Skin of body (tissue), 1 donor: ENCODE measurements at regions not wholly inside any gene's neighbourhood (a gene's known extent, or its start where the extent isn't known, plus 50 kb on each side); places are given as distances from the start of the nearest gene placed in this dataset.
A peak's percentile ranks its signal among the peaks of the same experiment; 100 is the strongest.

Source experiments
- DNase-seq: peaks from one replicate; lab custom pipeline; 2025; lab: John Stamatoyannopoulos, UW

DNA sequence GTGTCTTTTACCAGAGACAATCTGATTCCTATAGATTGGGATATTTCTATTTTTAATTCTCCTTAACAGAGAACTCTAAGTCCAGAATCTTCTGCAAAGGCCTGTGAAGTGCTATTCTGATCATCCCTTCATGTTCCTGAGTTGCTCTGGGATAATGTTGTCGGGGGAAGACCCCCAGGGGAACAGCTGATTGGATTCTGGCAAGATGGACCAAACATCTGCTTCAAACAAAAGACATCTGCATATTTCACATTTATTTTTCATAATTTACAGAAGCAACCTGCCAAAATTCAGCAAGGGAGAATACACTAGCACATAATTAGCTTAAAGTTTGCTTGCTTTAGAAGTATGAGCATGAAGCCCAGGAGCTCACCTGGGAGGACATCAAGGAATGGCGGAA, 116.0 kb upstream of the ETAA1 start:
- no peak for DNase-seq

DNA sequence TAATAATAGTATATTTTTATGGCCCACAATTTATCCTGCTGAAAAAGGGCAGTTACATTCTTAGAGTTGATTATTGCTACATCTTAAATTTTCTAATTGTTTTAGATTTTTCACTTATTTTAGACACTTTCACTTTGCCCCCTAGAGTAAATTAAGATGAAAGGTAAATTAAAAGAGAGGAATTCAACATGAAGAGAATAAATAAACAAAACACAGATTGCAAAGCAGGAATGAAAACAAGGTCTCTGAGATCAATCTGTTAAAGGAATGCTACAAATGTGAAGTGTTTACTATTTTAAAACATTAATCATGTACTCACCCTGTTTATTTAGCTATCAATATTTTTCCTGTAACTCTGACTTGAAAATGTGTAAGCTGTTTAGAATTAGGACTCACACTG, 113.5 kb upstream of the ETAA1 start:
- DNase-seq: no peak

DNA sequence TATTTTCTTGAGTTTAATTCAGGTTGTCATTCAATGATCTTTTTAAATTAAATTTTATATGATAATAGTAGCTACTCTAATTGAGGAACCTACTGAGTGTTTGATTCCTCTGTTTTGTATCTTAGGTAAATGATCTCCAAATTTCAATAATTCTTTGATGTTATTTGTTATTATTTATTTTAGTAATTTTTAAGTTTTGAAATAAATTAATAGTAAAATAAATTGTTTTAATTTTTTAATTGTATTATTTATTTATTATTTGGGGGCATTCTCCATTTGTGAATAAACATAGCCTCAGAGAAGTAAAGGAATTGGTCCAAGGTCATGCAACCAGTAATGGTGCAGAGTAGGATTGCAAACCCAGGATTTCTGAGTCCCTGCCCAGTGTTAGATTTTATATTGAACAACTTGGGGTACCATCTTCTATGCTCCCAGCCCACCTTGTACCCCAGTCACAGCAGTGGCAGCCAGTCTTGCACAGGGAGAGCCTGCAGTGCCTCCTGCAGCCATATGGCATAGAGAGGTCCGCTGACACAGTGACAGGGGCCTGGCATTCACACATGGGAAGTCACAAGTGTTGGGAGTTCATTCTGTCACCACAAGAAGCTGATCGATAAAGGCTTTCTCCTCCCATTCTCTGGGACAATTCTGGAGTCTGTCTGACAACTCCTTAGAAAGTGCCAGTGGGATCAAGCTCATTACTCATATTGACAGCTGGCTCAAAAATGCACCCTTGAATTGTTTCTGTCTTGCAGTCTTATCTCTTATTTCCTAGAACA, 110.0 kb upstream of the ETAA1 start:
- DNase-seq: no peak

DNA sequence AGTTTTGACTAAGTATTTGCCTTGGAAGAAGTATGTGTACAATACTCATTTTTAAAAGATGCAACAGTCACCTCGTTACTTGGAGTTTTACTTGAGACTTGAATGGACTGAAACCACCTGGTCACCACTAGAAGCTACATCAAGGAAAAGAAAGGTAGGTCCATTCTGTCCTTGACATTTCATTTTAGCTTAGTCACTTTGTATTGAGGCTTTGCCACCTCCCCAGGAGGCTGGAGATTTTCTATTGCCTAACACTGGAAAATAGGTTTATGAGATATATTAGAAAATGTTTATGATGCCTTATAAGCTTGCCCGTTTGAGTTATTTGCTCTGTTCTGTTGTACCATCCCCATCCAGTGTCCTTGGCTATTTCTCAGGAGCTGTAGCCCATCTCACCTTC, 107.9 kb upstream of the ETAA1 start:
- DNase-seq: no peak

DNA sequence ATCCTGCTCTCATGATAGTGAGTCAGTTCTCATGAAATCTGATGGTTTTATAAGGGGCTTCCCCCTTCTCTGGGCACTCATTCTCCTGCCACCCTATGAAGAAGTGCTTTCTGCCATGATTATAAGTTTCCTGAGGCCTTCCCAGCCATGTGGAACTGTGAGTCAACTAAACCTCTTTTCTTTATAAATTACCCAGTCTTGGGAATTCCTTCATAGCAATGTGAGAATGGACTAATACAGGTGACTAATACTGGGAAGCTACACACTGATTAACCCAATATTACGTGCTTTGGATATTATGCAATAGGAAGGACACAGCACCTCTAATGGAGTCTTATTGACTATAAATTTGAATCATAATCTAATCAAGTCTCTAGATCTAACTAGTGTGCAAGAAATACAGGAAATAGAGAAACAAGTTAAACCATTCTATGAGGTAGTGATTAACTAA, 107.2 kb upstream of the ETAA1 start:
- no peak for DNase-seq

DNA sequence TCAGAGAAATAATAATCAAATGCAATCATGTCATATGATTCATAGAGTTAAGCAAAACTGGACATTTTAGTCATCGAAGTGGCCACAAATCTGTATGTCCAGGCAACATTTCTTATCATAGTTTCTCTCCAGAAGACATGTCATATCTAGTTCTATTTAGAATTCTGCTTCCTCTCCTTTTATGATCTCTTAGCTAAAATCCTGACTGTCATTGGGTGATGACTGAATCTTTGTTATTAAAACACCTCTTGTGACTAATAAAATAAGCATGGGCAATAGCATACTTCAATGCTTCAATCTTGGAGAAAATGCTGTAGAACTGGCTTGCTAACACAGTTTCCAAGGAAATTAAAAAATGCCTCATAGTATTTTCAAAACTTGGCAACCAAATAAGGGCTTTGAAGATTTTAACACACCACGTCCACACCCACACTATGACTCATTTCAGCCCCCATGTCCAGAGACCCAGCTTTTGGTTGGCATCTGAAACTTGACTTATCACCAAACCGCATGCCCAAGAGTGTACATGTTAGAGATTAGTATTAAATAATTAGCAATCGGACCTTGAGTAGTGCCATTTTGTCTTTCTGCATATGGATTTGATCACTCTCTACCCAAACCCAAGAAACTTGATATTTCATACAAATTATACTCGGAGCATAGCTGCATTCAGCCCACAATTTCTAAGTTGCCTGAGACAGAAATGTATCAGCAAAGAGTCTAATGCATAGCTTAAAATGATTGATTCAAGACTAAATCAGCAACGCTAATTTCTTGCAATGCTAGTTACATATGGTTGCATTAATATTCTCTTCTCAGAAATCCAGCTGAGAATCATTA, 106.5 kb upstream of the ETAA1 start:
- peak; percentile 24 for DNase-seq

DNA sequence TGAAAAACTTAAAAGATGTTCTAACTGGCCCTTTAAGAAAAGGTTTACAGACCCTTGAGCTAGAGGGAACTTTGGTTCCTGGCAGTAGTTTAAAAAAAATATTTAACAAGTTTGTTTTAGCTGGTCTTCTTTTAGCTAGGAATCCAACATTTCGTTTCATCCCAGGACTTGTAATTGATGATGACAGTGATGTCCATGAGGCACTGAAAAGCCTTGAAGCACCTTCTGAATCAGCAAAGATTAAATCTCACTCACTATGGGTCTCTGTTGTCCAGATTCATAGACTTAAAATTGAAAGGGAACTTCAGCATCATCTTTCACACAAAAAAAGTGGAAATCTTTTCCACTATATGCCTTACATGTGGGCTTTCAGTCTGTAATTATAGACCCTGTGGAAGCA, 102.9 kb upstream of the ETAA1 start:
- no peak for DNase-seq

DNA sequence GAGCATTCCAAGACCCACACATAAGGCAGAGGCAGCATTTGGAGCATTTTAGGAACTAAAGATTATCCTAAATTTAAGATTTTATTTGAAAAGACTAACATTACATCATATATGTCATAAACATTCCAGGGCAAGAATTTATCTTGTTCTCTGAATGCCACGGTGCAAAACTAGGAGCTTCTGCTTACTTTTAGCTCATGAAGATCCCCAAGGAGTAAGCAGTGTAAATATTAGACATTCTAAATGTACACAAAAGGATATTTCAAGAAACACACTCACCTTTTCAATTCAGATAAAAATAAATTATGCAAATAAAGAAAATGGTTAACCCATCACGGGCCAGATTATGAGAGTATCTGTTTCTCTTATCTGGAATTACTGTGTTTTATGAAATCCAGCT, 101.7 kb upstream of the ETAA1 start:
- DNase-seq: no peak

DNA sequence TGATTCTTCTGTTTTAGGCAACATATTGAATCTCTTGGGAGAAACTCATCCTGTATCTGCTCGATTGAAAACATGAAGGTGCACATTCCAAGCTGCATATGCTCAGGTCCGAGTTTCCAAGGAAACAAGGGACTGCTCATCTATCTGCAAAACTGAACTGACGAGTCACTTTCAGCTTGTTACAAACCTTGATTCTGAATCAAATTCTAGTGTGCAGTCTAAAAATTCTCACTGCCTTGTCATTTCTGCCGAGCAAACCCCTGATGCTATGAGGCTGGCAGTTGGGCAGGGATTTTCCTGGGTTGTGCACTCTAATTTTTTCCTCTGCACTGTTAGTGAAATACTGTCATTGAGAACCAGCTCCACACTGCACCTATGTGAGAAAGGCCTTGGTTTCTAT, 101.3 kb upstream of the ETAA1 start:
- no peak for DNase-seq

DNA sequence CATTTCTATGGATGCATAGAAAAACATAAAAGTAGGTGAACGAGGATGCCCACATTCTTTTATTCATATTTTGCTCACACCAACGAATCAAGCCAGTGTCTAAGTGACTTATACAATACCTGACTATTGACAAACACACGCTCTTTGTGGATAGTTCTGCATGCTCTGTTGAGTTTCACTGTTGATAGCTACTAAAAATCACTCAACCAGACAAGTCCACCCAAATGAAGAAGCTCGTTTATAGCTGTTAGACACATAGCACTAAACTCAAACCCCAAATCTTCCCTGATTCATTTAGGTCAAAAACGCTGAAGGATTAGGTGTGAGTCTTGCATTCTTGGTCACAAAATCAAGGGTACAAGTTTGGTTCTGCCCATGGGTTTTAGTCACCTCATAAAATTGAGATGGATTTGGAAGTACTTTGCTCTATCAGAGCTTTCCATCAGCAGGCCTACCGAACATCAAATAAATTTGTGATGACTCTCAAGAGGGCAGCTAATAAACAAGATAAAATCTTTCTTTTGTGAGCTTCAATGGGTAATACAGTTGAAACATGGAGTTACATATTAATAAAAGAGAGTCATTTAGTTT, 92.7 kb upstream of the ETAA1 start:
- DNase-seq: no peak

DNA sequence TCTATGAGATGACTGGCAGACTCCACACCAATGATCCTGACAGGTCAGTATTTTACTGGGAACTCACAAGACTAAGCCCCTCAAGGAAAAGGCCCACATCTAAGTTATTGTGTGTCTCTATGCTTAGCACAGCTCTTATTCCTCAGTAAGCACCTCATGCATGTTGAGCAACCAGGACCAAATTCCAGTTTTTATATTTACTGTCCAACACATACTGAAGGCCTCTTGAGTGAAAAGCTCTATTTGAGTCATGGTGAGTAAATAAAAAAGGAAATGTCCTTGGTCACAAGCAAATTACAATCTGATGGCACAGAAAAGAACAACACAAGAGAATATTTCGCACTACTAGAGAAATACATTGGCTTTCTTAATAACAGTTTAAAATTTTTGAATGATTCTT, 87.9 kb upstream of the ETAA1 start:
- DNase-seq: no peak

DNA sequence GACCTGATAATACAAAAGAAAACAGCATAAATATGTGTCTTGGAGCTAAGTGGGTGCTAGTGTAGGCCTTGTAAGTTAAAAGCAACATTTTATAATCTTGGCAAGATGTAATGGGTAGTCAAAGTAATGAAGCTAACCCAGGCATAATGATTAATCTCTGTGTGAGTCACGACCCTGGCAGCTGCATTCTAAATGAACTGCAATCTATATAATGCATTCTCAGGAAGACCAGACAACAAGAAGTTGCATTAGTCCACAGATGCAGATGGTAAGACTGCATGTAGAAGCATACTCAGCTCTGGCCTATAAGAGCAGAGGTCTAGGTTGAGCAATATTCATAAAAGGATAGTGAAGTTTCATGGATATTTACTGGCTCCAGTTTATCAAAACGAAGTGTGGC, 85.6 kb upstream of the ETAA1 start:
- no peak for DNase-seq

DNA sequence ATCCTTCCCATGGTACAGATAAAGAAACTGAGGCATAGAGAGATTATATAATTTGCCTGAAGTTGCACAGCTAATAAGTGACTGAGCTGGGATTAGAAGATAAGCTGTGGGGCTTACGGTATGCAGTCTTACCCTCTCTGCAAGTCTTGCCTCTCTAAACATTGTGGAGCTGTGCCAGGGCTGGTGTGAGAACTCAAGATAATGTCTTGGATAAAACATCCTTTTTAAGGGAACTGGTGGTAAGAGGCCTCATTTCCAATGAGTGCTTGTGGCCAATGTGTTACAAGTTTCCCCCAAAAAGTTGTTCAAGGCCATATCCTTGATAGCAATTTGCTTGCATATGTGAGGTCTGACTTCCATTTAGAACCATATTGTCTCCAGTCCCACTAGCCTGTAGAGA, 84.3 kb upstream of the ETAA1 start:
- no peak for DNase-seq

DNA sequence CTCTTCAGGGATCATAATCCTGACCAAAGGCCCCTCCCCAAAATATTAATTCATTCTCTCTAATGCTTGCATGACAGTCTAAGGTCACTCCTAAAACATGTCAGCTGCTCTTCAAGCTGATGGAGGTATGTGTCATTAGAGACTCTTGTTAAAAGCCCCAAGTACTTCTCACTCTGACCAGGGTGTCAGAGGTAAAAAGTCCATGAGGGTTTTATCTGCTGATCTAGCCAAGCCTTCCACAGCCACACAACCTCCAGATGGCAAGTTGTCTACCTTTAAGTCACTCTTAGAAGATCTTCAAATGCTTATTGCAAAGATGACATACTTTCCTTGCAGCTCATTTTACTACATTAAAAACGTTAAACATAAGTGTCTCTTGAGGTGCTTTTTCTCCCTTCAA, 83.6 kb upstream of the ETAA1 start:
- DNase-seq: no peak

DNA sequence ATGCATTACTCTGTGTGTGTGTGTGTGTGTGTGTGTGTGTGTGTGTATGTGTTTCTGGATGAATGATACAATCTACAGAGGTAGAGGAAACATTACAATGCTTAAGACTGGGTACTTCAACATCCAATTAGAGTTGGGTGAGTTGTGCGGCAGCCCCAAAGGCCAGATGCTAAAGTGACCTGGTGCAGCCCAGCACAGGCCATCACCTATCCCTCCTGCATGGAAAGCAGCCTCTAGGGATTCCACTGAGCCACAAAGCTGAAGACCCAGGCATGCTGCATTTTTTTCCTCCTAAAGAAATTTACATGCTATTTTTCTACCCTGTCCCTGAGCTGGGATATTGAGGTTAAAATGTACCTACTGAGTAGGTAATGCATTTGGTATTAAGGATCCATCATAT, 79.1 kb upstream of the ETAA1 start:
- DNase-seq: no peak

DNA sequence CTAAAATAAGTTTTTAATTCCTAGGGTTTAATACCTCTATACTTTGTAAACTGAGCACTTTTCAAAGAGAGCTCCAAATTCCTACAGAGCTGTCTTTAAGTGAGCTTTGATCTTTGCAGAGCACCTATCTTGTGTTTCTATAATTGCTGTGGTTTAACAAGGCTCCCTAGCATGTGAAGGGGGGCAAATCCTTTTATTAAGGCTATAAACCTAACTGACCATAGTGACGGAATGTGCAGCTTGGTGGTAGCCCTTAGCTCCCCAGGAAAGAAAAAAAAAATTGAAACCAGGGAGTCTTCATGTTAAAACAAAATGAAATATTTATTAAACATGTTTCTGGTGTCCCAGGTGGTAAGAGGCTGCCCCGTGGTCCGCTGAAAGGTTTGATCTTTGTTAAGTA, 78.6 kb upstream of the ETAA1 start:
- DNase-seq: no peak

DNA sequence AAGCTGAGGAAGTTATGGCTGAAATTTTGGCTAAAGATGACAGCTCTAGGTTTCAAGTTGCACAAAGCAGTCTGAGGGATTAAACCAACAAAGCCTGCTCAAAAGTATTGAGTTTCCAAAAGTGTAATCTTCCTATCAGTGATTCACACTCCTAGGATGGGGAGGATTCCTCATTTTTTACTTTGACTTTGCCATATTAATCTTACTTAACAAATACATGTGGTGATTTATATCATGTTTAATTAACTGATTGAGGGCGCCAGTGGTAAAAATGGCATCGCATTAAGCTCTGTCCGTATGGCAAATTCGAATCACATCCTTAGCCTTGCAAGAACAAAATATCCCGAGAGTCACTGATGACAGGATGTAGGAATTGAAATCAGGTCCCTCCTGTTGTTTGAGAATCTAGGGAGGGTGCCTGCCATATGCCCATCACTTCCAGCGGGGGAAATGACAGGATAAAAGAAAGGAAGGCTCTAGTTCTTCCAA, 78.1 kb upstream of the ETAA1 start:
- no peak for DNase-seq

DNA sequence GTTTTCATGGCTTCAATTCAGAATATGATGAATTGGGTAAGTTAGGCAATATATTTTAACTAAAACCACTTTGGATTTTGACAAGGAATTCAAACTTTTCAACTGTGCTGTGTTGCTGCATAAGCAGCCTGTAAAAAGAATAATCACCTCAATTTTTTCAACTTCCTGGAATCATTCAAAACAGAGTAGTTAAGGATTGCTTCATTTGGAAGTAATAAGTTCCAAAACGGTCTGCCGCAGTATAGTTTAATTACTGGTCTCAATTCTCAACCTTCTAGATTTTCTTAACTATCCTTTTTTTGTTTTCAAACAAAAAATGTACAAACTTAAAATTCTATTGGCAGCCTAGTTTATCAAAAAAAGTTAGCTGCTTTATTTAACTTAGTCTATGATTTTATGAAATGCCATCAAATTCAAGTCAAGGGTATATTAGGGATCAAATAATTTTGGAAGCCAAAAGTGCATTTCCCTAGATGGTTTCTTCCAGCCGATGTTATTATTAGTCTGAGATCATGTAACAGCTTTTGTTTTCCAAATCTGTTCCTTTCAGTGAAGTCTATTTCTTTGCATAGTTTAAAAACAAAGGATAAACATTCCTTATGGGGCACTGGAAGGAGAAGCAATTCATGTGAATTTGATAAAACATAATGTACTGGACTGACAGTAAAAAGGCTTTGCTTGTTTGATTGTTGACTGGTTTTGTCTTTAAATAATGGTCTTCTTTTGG, 76.1 kb upstream of the ETAA1 start:
- no peak for DNase-seq

DNA sequence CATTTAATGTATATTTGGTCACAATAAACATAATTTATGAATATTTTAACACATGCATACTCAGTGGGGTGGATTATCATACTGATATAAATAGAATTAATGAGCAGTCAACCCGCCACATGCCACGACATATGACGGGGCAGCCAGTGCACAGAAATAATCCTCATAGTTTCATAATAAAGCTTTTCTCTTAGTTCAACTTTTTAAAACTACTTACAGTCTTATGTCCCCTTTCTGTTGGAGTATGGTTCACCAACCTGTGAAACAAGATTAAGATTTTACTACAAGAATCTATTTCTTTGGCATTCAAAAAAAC, 75.6 kb upstream of the ETAA1 start:
- DNase-seq: no peak

DNA sequence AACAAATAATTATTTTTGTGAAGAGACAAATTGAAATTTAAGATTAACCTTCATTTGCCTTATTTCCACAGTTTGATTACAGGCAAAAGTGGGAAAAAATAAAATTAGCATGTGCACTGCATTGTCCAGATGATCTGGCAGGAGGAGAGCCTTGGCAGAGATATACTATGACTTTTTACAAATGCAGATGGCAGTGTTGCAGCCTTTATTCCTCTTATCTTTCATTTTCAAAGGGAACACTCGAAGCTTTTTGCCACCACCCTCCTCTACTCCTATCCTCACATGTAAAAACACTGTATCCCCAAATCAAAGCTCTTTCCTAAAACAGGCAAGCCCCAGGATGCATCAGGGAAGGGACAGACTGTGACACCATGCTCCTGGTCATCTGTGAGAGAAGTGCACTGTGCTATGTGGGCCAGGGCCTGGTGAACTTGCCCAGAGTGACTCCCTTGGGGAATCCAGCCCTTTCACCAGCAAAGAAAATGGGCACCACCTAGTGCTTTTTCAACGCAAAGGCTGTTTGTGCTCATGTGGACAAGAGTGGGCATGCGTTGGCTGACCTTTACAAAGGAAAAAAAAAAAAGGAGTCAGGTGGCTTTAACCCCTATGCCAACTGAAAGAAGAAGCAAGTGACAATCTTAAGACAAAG, 74.7 kb upstream of the ETAA1 start:
- DNase-seq: no peak

DNA sequence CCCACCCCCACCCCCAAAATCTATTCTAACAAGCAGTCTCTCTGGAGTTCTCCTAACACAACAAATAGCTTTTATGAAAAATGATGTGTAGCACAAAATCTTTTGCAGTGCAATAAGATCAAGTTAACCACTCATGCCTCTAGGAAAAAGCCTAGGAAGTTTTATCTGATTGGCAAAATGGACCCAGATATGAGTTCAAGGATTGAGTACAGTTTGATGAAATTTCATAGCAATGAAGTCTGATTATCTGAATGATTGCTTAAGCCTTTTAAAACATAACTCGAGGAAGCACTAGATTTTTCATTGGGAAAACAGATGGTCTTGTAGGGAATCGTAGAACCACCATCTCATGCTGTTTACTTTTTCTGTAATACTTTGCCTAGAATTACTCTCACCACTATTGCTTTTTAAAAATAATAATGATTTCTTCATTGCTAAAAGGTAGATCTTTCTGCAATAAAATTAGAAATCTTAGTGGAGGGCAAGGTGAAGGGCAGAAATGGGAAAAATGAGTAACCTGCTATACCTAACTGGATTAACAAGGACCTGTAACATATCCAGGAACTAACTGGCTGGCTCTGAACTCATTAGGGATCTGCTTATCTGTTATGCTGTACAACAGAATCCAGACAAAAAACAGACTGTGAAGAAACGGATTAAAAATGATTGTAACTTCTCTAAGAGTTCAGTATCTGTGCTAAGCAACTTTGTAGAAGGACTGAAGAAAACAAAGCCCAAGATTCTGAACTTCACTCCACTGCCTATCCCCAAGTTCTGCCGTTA, 73.7 kb upstream of the ETAA1 start:
- DNase-seq: no peak
